GM18519 (cell line): ENCODE measurements at regions not wholly inside any gene's neighbourhood (a gene's known extent, or its start where the extent isn't known, plus 50 kb on each side); places are given as distances from the start of the nearest gene placed in this dataset.
"Not testable (repeated sequence)": the region's sequence is repeated elsewhere in the genome, so short reads cannot be mapped to it uniquely, and the experiment has no call there.

Source experiments
- ATAC-seq: cut with Tn5 transposase; IDR thresholded peaks from one replicate; pipeline ENCODE4 v1.9.1; 2021; ENCODE audit warnings: mild to moderate bottlenecking, moderate library complexity; ENCODE audit not compliant: unreplicated experiment, low FRiP score

- no peak for ATAC-seq
These were observed 221.6 kb upstream of the ATP10A start for GRCh38 chr15:26084771-26085170.

- no peak for ATAC-seq
These were observed 220.8 kb upstream of the ATP10A start for GRCh38 chr15:26083896-26084295.

- no peak for ATAC-seq
These were observed 220.3 kb upstream of the ATP10A start for GRCh38 chr15:26083457-26083856.

GRCh38 chr15:26082221-26083109 lies 219.3 kb upstream of the ATP10A start:
- peak; percentile 86 for ATAC-seq

- ATAC-seq: no peak
These were observed 218.7 kb upstream of the ATP10A start for GRCh38 chr15:26081758-26082220.

GRCh38 chr15:26075770-26076169 lies 212.6 kb upstream of the ATP10A start:
- ATAC-seq: no peak

- no peak for ATAC-seq
These were observed 210.6 kb upstream of the ATP10A start for GRCh38 chr15:26073430-26074333.

- ATAC-seq: no peak
These were observed 207.0 kb upstream of the ATP10A start for GRCh38 chr15:26070095-26070532.

- no peak for ATAC-seq
These were observed 206.1 kb upstream of the ATP10A start for GRCh38 chr15:26069231-26069641.

GRCh38 chr15:26066896-26067295 lies 203.8 kb upstream of the ATP10A start:
- no peak for ATAC-seq

GRCh38 chr15:26065723-26066122 lies 202.6 kb upstream of the ATP10A start:
- no peak for ATAC-seq

GRCh38 chr15:26061248-26061647 lies 198.1 kb upstream of the ATP10A start:
- ATAC-seq: no peak

- not testable (repeated sequence) for ATAC-seq
These were observed 193.6 kb upstream of the ATP10A start for GRCh38 chr15:26056766-26057165.

GRCh38 chr15:26051761-26052675 lies 188.9 kb upstream of the ATP10A start:
- ATAC-seq: no peak

- no peak for ATAC-seq
These were observed 187.9 kb upstream of the ATP10A start for GRCh38 chr15:26050984-26051383.

GRCh38 chr15:26049900-26050657 lies 187.0 kb upstream of the ATP10A start:
- no peak for ATAC-seq

GRCh38 chr15:26048669-26049068 lies 185.5 kb upstream of the ATP10A start:
- no peak for ATAC-seq

- ATAC-seq: no peak
These were observed 182.4 kb upstream of the ATP10A start for GRCh38 chr15:26045516-26045915.

- ATAC-seq: no peak
These were observed 179.9 kb upstream of the ATP10A start for GRCh38 chr15:26043018-26043417.
